GM21526 (cell line): ENCODE measurements at regions not wholly inside any gene's neighbourhood (a gene's known extent, or its start where the extent isn't known, plus 50 kb on each side); places are given as distances from the start of the nearest gene placed in this dataset.
"Not testable (repeated sequence)": the region's sequence is repeated elsewhere in the genome, so short reads cannot be mapped to it uniquely, and the experiment has no call there.

Experiments
- ATAC-seq: cut with Tn5 transposase; IDR thresholded peaks from one replicate; pipeline ENCODE4 v1.9.1; 2021; ENCODE audit warnings: moderate library complexity; ENCODE audit not compliant: unreplicated experiment, low FRiP score

- not testable (repeated sequence) for ATAC-seq
Observed at GRCh38 chr7:65193334-65194058, 180.2 kb upstream of the ZNF92 start.

GRCh38 chr7:65177041-65177440, 170.6 kb upstream of the ERV3-1 start:
- ATAC-seq = not testable (repeated sequence)

- not testable (repeated sequence) for ATAC-seq
Observed at GRCh38 chr7:65150105-65150504, 143.6 kb upstream of the ERV3-1 start.

GRCh38 chr7:65146118-65146914, 139.8 kb upstream of the ERV3-1 start:
- ATAC-seq = not testable (repeated sequence)

- ATAC-seq = not testable (repeated sequence)
Observed at GRCh38 chr7:65145710-65146109, 139.2 kb upstream of the ERV3-1 start.

GRCh38 chr7:65145008-65145407, 138.5 kb upstream of the ERV3-1 start:
- not testable (repeated sequence) for ATAC-seq

GRCh38 chr7:65144557-65144956, 138.1 kb upstream of the ERV3-1 start:
- not testable (repeated sequence) for ATAC-seq

- ATAC-seq = not testable (repeated sequence)
Observed at GRCh38 chr7:65144119-65144518, 137.6 kb upstream of the ERV3-1 start.

- ATAC-seq = not testable (repeated sequence)
Observed at GRCh38 chr7:65141894-65142293, 135.4 kb upstream of the ERV3-1 start.

- ATAC-seq = not testable (repeated sequence)
Observed at GRCh38 chr7:65141405-65141778, 134.9 kb upstream of the ERV3-1 start.

- not testable (repeated sequence) for ATAC-seq
Observed at GRCh38 chr7:65140543-65141404, 134.3 kb upstream of the ERV3-1 start.

GRCh38 chr7:65136850-65137249, 130.4 kb upstream of the ERV3-1 start:
- not testable (repeated sequence) for ATAC-seq

- ATAC-seq = not testable (repeated sequence)
Observed at GRCh38 chr7:65133087-65133486, 126.6 kb upstream of the ERV3-1 start.

- not testable (repeated sequence) for ATAC-seq
Observed at GRCh38 chr7:65132256-65132655, 125.8 kb upstream of the ERV3-1 start.

- ATAC-seq = not testable (repeated sequence)
Observed at GRCh38 chr7:65127364-65127763, 120.9 kb upstream of the ERV3-1 start.

- ATAC-seq = not testable (repeated sequence)
Observed at GRCh38 chr7:65124600-65124999, 118.1 kb upstream of the ERV3-1 start.

- not testable (repeated sequence) for ATAC-seq
Observed at GRCh38 chr7:65105650-65106203, 99.2 kb upstream of the ERV3-1 start.

GRCh38 chr7:65100499-65100898, 94.0 kb upstream of the ERV3-1 start:
- ATAC-seq = not testable (repeated sequence)

- not testable (repeated sequence) for ATAC-seq
Observed at GRCh38 chr7:65081669-65082055, 75.2 kb upstream of the ERV3-1 start.
